HG02588 (cell line): ENCODE measurements at regions not wholly inside any gene's neighbourhood (a gene's known extent, or its start where the extent isn't known, plus 50 kb on each side); places are given as distances from the start of the nearest gene placed in this dataset.
"Not testable (repeated sequence)": the region's sequence is repeated elsewhere in the genome, so short reads cannot be mapped to it uniquely, and the experiment has no call there.

Experiments
- ATAC-seq: cut with Tn5 transposase; IDR thresholded peaks from one replicate; pipeline ENCODE4 v1.9.1; 2021; ENCODE audit warnings: mild to moderate bottlenecking, moderate library complexity; ENCODE audit not compliant: unreplicated experiment

GRCh38 chr12:79993106-79993862 is 58.4 kb upstream of the PPP1R12A start:
- no peak for ATAC-seq

DNA sequence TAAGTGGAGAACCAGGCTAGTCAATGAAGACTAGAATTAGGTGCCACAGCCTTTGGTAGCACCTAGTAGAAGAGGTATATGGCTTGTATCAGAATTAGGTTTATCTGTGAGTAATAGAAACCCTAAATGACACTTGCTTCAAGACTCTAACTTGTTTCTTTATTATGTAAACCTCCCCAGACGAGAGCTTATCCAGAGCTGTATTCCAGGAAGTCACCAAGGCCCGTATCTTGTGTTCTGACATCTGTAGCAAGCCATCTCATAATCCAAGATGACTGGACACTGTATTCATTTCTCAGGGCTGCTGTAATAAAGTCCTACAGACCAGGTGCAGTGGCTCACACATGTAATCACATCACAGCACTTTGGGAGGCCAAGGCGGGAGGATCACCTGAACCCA is 56.7 kb upstream of the PPP1R12A start:
- no peak for ATAC-seq

GRCh38 chr12:79990509-79991338 is 55.8 kb upstream of the PPP1R12A start:
- not testable (repeated sequence) for ATAC-seq

- no peak for ATAC-seq
These were observed 53.5 kb upstream of the PPP1R12A start for GRCh38 chr12:79988368-79988767.

DNA sequence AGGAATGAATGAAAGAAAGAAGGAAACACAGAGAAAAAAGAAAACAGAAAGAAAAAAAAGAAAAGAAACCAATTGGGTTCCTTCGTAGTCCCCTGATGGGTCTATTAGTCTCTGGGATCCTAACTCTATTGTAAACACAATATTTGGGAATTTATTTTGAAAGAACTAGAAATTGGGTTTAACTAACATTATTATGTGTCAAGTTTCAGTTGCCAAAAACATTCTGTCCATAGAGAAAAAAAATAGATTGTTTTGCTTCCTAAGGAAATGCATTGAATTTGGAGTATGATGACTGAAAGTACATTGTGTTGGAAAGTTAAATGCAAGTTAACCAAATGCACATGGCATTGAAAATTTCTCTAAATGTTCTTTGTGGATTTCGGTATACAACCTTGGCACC is 52.8 kb upstream of the PPP1R12A start:
- no peak for ATAC-seq
